ENCODE measurements at regions not wholly inside any gene's neighbourhood (a gene's known extent, or its start where the extent isn't known, plus 50 kb on each side); places are given as distances from the start of the nearest gene placed in this dataset.

- TF ChIP-seq EP300 (IDR thresholded peaks at IDR 0.05) (no peak), POLR2A (IDR thresholded peaks at IDR 0.05) (no peak)
- TF ChIP-seq, protein P1, sequence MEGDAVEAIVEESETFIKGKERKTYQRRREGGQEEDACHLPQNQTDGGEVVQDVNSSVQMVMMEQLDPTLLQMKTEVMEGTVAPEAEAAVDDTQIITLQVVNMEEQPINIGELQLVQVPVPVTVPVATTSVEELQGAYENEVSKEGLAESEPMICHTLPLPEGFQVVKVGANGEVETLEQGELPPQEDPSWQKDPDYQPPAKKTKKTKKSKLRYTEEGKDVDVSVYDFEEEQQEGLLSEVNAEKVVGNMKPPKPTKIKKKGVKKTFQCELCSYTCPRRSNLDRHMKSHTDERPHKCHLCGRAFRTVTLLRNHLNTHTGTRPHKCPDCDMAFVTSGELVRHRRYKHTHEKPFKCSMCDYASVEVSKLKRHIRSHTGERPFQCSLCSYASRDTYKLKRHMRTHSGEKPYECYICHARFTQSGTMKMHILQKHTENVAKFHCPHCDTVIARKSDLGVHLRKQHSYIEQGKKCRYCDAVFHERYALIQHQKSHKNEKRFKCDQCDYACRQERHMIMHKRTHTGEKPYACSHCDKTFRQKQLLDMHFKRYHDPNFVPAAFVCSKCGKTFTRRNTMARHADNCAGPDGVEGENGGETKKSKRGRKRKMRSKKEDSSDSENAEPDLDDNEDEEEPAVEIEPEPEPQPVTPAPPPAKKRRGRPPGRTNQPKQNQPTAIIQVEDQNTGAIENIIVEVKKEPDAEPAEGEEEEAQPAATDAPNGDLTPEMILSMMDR (IDR thresholded peaks at IDR 0.05) = no peak
Observed at GRCh38 chr11:81990659-81991443, 742.8 kb downstream of the FAM181B start.
